ENCODE measurements at regions not wholly inside any gene's neighbourhood (a gene's known extent, or its start where the extent isn't known, plus 50 kb on each side); places are given as distances from the start of the nearest gene placed in this dataset.

DNA sequence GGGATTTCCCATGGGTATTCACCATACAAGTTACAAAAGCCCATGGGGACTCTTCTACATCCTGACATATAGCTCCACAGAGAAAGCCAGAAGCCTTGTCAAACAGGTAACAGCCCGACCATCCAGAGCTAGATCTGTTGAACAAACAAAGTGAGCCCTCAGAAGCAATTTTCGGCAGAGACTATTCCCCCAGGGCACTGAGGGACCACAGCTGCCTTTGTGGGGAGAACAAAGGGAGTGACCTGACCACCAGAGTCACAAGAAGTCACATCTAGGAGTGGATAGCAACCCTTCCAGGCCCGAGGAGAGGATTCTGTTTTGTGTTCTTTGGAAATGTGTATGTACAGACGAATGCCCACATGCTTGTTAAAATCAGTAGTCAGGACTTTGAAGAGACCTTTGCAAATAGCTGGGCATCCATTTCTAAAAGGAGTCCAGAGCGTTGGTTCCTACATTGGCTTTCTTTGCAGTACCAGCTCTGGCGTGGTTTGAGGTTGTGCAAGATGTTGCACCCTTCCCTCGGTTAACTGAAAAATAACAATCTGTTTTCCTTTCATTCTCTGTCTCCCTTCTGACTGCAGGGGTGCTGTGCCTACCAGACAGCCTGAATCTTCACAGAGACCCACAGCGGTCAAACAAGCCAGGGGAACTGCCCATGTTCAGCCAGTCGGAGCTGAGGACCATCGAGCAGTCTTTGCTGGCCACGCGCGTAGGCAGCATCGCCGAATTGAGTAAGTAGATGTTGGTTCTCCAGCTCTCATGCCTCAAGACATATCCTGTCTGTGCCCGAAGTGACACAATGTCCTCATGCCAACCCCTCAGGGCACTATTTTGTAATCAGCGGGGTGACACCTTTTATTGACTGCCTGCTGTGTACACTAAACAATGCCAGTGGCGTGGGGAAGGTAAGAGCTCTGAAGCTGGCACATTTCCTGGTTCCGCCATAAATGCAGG, 165.4 kb upstream of the PWP1 start:
- ATAC-seq = no peak
- TF ChIP-seq, protein P1, sequence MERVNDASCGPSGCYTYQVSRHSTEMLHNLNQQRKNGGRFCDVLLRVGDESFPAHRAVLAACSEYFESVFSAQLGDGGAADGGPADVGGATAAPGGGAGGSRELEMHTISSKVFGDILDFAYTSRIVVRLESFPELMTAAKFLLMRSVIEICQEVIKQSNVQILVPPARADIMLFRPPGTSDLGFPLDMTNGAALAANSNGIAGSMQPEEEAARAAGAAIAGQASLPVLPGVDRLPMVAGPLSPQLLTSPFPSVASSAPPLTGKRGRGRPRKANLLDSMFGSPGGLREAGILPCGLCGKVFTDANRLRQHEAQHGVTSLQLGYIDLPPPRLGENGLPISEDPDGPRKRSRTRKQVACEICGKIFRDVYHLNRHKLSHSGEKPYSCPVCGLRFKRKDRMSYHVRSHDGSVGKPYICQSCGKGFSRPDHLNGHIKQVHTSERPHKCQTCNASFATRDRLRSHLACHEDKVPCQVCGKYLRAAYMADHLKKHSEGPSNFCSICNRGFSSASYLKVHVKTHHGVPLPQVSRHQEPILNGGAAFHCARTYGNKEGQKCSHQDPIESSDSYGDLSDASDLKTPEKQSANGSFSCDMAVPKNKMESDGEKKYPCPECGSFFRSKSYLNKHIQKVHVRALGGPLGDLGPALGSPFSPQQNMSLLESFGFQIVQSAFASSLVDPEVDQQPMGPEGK (CRISPR knock-in tag; IDR thresholded peaks at IDR 0.05; ENCODE audit: borderline replicate concordance) = no peak
- no peak for TF ChIP-seq PPARA (CRISPR knock-in tag; IDR thresholded peaks at IDR 0.05; ENCODE audit: borderline replicate concordance)
- no peak for TF ChIP-seq ZC3H10 (CRISPR knock-in tag; IDR thresholded peaks at IDR 0.05)
- TF ChIP-seq GLIS3 (CRISPR knock-in tag; IDR thresholded peaks at IDR 0.05) = no peak
- no peak for TF ChIP-seq RARB (CRISPR knock-in tag; IDR thresholded peaks at IDR 0.05)
- no peak for TF ChIP-seq ZNF8 (CRISPR knock-in tag; IDR thresholded peaks at IDR 0.05)

DNA sequence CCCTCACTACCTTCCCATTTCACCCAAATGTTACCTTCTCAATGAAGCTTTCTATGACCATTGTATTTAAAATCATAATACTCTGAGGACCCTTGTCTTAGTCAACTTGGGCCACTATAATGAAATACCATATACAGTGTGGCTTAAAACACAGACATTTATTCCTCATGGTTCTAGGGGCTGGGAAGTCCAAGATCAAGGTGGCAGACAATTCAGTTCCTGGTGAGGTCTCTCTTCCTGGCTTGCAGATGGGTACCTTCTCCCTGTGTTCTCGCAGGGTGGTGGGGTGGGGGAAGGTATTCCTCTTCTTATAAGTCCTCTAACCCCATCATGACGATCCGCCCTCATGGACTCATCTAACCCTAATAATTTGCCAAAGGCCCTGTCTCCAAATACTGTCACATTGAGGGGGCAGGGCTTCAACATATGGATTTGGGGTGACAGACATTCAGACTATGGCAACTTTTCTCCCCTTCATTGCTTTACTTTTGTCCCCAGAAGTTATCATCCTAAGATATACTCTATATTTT, 163.7 kb upstream of the PWP1 start:
- no peak for TF ChIP-seq OSR1 (CRISPR knock-in tag; IDR thresholded peaks at IDR 0.05)
- TF ChIP-seq, protein P2, sequence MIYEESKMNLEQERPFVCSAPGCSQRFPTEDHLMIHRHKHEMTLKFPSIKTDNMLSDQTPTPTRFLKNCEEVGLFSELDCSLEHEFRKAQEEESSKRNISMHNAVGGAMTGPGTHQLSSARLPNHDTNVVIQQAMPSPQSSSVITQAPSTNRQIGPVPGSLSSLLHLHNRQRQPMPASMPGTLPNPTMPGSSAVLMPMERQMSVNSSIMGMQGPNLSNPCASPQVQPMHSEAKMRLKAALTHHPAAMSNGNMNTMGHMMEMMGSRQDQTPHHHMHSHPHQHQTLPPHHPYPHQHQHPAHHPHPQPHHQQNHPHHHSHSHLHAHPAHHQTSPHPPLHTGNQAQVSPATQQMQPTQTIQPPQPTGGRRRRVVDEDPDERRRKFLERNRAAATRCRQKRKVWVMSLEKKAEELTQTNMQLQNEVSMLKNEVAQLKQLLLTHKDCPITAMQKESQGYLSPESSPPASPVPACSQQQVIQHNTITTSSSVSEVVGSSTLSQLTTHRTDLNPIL (CRISPR knock-in tag; IDR thresholded peaks at IDR 0.05; ENCODE audit: low read depth) = no peak
- no peak for TF ChIP-seq BACH2 (CRISPR knock-in tag; IDR thresholded peaks at IDR 0.05; ENCODE audit: borderline replicate concordance)
- TF ChIP-seq ESRRG (CRISPR knock-in tag; IDR thresholded peaks at IDR 0.05) = no peak
- TF ChIP-seq TOX (CRISPR knock-in tag; IDR thresholded peaks at IDR 0.05; ENCODE audit: borderline replicate concordance) = no peak
- TF ChIP-seq ZNF70 (CRISPR knock-in tag; IDR thresholded peaks at IDR 0.05) = no peak
- TF ChIP-seq, protein P3, sequence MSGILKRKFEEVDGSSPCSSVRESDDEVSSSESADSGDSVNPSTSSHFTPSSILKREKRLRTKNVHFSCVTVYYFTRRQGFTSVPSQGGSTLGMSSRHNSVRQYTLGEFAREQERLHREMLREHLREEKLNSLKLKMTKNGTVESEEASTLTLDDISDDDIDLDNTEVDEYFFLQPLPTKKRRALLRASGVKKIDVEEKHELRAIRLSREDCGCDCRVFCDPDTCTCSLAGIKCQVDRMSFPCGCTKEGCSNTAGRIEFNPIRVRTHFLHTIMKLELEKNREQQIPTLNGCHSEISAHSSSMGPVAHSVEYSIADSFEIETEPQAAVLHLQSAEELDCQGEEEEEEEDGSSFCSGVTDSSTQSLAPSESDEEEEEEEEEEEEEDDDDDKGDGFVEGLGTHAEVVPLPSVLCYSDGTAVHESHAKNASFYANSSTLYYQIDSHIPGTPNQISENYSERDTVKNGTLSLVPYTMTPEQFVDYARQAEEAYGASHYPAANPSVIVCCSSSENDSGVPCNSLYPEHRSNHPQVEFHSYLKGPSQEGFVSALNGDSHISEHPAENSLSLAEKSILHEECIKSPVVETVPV (CRISPR knock-in tag; IDR thresholded peaks at IDR 0.05) = no peak
- TF ChIP-seq PPARA (CRISPR knock-in tag; IDR thresholded peaks at IDR 0.05; ENCODE audit: borderline replicate concordance) = no peak
- TF ChIP-seq ZC3H10 (CRISPR knock-in tag; IDR thresholded peaks at IDR 0.05) = no peak
- no peak for TF ChIP-seq CSDC2 (CRISPR knock-in tag; IDR thresholded peaks at IDR 0.05)
- TF ChIP-seq ISL1 (CRISPR knock-in tag; IDR thresholded peaks at IDR 0.05) = no peak
- TF ChIP-seq GLIS3 (CRISPR knock-in tag; IDR thresholded peaks at IDR 0.05) = no peak
- no peak for TF ChIP-seq ARNTL (CRISPR knock-in tag; IDR thresholded peaks at IDR 0.05; ENCODE audit: borderline replicate concordance, low read depth)
- TF ChIP-seq, protein P4, sequence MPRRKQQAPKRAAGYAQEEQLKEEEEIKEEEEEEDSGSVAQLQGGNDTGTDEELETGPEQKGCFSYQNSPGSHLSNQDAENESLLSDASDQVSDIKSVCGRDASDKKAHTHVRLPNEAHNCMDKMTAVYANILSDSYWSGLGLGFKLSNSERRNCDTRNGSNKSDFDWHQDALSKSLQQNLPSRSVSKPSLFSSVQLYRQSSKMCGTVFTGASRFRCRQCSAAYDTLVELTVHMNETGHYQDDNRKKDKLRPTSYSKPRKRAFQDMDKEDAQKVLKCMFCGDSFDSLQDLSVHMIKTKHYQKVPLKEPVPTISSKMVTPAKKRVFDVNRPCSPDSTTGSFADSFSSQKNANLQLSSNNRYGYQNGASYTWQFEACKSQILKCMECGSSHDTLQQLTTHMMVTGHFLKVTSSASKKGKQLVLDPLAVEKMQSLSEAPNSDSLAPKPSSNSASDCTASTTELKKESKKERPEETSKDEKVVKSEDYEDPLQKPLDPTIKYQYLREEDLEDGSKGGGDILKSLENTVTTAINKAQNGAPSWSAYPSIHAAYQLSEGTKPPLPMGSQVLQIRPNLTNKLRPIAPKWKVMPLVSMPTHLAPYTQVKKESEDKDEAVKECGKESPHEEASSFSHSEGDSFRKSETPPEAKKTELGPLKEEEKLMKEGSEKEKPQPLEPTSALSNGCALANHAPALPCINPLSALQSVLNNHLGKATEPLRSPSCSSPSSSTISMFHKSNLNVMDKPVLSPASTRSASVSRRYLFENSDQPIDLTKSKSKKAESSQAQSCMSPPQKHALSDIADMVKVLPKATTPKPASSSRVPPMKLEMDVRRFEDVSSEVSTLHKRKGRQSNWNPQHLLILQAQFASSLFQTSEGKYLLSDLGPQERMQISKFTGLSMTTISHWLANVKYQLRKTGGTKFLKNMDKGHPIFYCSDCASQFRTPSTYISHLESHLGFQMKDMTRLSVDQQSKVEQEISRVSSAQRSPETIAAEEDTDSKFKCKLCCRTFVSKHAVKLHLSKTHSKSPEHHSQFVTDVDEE (CRISPR knock-in tag; IDR thresholded peaks at IDR 0.05) = no peak
- no peak for TF ChIP-seq RARB (CRISPR knock-in tag; IDR thresholded peaks at IDR 0.05)
- no peak for ATAC-seq

DNA sequence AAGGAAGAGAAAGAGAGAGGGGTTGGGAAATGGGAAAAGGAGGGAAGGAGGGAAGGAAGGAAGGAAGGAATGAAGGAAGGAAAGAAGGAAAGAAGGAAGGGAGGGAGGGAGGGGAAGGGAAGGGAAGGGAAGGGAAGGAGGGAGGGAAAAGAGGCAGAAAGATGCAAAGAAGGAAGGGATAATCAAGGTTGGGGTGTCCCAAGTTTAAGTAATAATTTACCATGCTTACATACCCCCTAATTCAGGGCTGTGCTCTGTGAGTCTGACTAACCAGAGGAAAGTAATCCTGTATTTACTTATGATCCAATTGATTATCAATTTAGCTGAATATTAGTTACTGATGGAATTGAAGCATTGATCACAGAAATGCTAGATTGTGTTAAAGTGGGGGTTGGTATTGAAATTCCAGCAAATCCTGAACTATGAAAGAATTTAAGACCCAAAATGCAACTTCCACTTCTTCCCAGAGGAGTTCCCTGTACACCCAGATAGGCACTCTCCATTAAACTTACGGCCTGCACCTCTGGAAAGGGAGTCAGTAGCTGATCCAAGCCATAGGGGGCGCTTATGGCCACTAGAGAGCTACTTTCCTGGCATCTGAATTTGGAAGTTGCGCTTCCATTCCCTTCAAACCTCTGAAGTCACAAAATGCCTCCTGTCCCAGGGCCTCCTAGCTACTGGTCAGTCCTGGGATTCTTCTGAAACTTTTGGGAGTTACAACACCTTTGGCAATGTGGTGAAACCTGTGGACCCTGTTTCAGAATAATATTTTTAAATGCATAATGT, 162.7 kb upstream of the PWP1 start:
- ATAC-seq = no peak
- TF ChIP-seq, protein P2 (CRISPR knock-in tag; IDR thresholded peaks at IDR 0.05; ENCODE audit: low read depth) = no peak
- no peak for TF ChIP-seq RARB (CRISPR knock-in tag; IDR thresholded peaks at IDR 0.05)
- TF ChIP-seq ZFP30 (CRISPR knock-in tag; IDR thresholded peaks at IDR 0.05) = no peak
- no peak for TF ChIP-seq ARNTL (CRISPR knock-in tag; IDR thresholded peaks at IDR 0.05; ENCODE audit: borderline replicate concordance, low read depth)
- no peak for TF ChIP-seq CSDC2 (CRISPR knock-in tag; IDR thresholded peaks at IDR 0.05)
- TF ChIP-seq TCF4 (CRISPR knock-in tag; IDR thresholded peaks at IDR 0.05; ENCODE audit: borderline replicate concordance) = no peak
- TF ChIP-seq, protein P1 (CRISPR knock-in tag; IDR thresholded peaks at IDR 0.05; ENCODE audit: borderline replicate concordance) = no peak
- no peak for TF ChIP-seq ESRRG (CRISPR knock-in tag; IDR thresholded peaks at IDR 0.05)
- no peak for TF ChIP-seq ZNF565 (CRISPR knock-in tag; conservative IDR thresholded peaks at IDR 0.05; ENCODE audit: low read depth)
- no peak for TF ChIP-seq ZFP3 (CRISPR knock-in tag; IDR thresholded peaks at IDR 0.05)
- no peak for TF ChIP-seq ISL1 (CRISPR knock-in tag; IDR thresholded peaks at IDR 0.05)
- TF ChIP-seq SNAI2 (CRISPR knock-in tag; IDR thresholded peaks at IDR 0.05) = no peak
- TF ChIP-seq PPARA (CRISPR knock-in tag; IDR thresholded peaks at IDR 0.05; ENCODE audit: borderline replicate concordance) = no peak
